HG03103 (cell line): ENCODE measurements at regions not wholly inside any gene's neighbourhood (a gene's known extent, or its start where the extent isn't known, plus 50 kb on each side); places are given as distances from the start of the nearest gene placed in this dataset.
"Not testable (repeated sequence)": the region's sequence is repeated elsewhere in the genome, so short reads cannot be mapped to it uniquely, and the experiment has no call there.

ENCODE experiments used
- ATAC-seq: cut with Tn5 transposase; IDR thresholded peaks from one replicate; pipeline ENCODE4 v1.9.1; 2021; ENCODE audit warnings: low read depth; ENCODE audit not compliant: unreplicated experiment

DNA sequence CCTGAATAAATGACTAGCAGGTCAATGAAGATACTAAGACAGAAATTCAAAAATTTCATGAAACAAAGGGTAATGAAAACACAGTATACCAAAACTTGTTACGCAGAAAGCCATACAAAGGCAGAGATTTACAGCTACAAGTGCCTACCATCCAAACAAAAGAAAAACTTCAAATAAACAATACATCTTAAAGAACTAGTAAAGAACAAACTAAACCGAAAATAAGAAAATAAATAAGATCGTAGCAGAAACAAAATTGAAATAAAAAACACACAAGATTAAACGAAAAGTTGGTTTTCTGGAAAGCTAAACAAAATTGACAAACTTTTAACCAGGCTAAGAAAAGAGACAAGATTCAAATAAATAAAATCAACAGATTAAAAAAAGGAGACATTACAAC is 51.5 kb downstream of the VPREB1 start:
- ATAC-seq: not testable (repeated sequence)

- not testable (repeated sequence) for ATAC-seq
Measured at GRCh38 chr22:22297159-22297793, 52.7 kb downstream of the VPREB1 start.

DNA sequence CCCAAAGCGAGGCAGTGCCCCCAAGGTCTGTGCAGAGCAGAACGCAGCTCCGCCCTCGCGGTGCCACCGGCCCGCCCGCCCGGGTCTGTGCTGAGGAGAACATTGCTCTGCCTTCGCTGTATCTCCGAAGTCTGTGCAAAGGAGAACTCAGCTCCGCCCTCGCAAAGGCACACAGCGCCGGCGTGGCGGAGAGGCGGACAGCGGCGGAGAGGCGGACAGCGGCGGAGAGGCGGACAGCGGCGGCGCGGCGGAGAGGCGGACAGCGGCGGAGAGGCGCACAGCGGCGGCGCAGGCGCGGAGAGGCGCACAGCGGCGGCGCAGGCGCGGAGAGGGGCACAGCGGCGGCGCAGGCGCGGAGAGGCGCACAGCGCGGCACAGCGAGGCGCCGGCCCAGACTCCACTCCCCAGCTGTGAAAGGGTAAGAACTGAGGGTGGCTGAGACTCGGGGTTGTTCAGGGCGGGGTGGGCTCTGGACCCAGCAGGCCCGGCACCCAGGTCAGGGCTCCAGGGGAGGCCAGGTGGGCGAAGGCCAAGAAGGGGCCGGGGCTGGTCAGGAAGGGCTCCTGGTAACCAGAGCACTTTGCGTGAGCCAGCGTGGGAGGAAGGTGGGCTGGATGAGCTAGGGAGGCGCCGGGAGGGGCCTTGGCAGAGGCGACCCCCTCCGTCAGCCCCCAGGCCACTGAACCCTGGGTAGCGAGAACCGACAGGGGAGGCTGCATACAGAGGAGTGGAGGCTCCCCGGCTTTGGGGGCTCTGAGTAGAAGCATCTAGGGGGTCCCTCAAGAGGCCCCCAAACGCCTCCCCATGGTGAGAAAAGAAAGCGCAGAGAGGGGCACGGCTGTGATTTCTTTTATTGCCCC is 53.4 kb downstream of the VPREB1 start:
- not testable (repeated sequence) for ATAC-seq

DNA sequence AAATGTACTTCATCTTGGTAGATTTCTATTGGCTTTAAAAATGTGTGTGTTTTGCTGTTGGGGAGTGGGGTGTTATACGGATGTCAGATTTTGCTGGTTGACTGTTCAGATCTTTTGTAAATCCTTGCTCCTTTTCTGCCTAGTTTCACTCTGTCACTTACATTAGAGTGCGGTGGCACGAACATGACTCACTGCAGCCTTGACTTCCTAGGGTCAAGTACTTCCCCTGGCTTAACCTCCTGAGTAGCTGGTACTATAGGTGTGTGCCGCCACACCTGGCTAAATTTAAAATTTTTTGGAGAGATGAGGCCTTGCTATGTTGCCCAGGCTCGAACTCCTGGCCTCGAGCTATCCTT is 54.0 kb downstream of the VPREB1 start:
- not testable (repeated sequence) for ATAC-seq

DNA sequence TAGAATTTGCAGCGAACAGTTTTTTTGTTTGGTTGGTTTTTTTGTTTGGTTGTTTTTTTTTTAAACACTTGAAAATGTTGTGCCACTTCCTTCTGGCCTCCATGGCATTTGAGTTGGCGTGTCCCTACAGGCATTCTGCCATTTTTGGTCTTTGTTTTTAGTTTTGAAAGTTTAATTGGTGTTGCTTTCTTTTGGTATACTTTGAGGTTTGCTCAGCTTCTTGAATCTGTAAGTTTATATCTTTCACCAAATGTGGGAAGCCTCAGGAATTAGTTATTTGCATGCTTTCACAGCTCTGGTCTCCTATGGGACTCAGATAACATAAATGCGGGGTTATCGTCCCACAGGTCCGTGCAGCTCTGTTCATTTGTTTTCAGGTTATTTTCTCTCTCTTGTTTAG is 55.9 kb downstream of the VPREB1 start:
- not testable (repeated sequence) for ATAC-seq

GRCh38 chr22:22300946-22301345 is 56.4 kb downstream of the VPREB1 start:
- not testable (repeated sequence) for ATAC-seq

- no peak for ATAC-seq
Measured at GRCh38 chr22:22316589-22316988, 72.0 kb downstream of the VPREB1 start.

DNA sequence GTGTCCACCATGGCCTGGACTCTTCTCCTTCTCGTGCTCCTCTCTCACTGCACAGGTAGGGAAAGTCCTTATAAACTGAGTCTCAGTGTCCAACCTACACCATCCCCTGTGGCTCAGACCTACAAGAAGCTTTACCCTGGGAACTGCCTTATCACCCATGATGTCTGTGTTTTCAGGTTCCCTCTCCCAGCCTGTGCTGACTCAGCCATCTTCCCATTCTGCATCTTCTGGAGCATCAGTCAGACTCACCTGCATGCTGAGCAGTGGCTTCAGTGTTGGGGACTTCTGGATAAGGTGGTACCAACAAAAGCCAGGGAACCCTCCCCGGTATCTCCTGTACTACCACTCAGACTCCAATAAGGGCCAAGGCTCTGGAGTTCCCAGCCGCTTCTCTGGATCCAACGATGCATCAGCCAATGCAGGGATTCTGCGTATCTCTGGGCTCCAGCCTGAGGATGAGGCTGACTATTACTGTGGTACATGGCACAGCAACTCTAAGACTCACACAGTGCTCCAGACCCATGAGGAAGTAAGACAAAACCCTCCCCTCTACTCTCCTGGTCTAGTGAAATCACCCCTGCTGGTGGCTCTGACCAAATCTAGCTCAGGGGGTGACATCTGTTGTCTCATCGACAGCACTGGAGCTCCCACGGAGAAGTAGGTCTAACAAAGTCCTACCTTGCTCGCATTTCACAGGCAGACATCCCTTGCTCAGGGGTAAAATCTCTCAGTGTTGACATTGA is 74.3 kb downstream of the VPREB1 start:
- ATAC-seq: no peak

GRCh38 chr22:22321743-22322611 is 77.4 kb downstream of the VPREB1 start:
- ATAC-seq: not testable (repeated sequence)

GRCh38 chr22:22322792-22323191 is 78.2 kb downstream of the VPREB1 start:
- no peak for ATAC-seq

- no peak for ATAC-seq
Measured at GRCh38 chr22:22327723-22328122, 83.1 kb downstream of the VPREB1 start.

GRCh38 chr22:22329792-22330191 is 85.2 kb downstream of the VPREB1 start:
- no peak for ATAC-seq

GRCh38 chr22:22335640-22336039 is 91.1 kb downstream of the VPREB1 start:
- not testable (repeated sequence) for ATAC-seq

DNA sequence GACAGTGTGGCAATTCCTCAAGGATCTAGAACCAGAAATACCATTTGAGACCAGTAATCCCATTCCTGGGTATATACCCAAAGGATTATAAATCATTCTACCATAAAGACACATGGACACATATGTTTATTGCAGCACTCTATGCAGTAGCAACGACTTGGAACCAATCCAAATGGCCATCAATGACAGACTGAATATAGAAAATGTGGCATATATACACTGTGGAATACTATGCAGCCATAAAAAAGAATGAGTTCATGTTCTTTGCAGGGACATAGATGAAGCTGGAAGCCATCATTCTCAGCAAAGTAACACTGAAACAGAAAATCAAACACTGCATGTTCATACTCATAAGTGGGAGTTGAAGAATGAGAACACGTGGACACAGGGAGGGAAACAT is 91.7 kb downstream of the VPREB1 start:
- ATAC-seq: not testable (repeated sequence)

- not testable (repeated sequence) for ATAC-seq
Measured at GRCh38 chr22:22338778-22339177, 94.2 kb downstream of the VPREB1 start.

DNA sequence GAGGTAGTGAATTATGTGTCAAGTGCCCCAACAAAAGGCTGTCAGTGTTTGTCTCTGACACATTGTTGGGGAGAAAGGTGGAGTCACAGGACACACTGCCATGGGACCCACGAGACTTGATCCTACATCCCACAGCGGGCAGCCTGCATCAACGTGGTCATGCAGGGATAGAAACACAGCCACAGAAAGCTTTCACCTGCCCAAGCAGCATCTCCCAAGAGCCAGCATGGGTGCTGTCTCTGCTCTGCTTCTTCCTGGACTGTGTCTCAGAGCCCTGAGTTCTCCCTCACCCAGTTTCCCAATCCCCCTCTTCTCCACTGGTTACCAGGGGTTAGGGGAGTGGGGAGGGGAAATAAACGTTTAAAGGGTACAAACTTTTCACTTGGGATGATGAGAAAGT is 97.2 kb downstream of the VPREB1 start:
- ATAC-seq: no peak

- no peak for ATAC-seq
Measured at GRCh38 chr22:22342697-22343580, 98.4 kb downstream of the VPREB1 start.

DNA sequence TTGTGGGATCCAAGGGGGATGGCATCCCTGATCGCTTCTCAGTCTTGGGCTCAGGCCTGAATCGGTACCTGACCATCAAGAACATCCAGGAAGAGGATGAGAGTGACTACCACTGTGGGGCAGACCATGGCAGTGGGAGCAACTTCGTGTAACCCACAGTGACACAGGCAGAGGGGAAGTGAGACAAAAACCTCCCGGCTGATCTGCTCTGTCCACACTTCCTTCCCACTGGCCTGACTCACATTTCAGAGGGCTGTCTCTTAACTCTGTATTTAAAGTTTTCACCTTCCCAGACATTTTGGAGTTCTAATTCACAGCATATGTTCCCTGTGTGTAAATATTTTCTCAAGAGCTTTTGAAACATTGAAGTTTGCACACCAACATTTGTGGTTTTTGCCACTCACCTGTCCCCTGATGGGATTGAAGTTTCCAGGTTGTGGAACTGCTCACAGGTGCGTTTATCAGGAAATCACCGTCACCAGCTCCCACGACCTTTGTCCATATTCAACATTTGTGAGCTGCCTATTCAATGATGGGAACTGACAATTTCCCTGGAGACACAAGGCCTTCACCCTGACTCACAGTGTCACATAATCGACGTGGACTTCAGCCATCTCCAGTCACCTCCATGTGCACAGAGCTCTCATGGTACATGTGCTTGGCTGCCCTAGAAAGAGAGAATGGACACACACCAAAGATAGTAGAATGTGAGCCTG is 99.2 kb downstream of the VPREB1 start:
- no peak for ATAC-seq

GRCh38 chr22:22344430-22344829 is 99.8 kb downstream of the VPREB1 start:
- ATAC-seq: no peak
